Fibroblast of the conjunctiva (primary cell): ENCODE measurements at regions not wholly inside any gene's neighbourhood (a gene's known extent, or its start where the extent isn't known, plus 50 kb on each side); places are given as distances from the start of the nearest gene placed in this dataset.

ENCODE experiments used
- DNase-seq: peaks from one replicate; pipeline ENCODE4 v3.0.0-alpha.2; 2010; ENCODE audit warnings: low read depth

- no peak for DNase-seq
Observed at GRCh38 chr7:52897288-52897687, 138.1 kb upstream of the POM121L12 start.

- no peak for DNase-seq
Observed at GRCh38 chr7:52877240-52877639, 158.2 kb upstream of the POM121L12 start.

DNA sequence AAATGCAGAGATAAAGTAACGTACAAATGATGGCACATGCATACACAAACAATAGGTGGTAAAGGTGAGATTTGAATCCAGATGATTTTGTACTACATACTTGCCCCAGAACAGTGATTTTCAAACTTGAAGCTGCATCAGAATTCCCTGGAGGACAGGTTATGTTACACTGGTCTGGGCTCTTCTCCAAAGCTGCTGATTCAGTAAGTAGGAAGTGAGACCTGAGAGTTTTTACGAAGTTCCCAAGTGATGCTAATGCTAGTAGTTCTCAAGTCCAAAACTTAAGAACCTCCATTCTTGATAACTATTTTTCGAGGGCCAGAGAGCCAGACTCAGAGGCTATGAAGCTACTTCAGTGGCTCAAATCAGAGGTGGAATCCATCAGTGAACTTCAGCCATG is 159.0 kb upstream of the POM121L12 start:
- no peak for DNase-seq

- no peak for DNase-seq
Observed at GRCh38 chr7:52863652-52864051, 171.8 kb upstream of the POM121L12 start.

DNA sequence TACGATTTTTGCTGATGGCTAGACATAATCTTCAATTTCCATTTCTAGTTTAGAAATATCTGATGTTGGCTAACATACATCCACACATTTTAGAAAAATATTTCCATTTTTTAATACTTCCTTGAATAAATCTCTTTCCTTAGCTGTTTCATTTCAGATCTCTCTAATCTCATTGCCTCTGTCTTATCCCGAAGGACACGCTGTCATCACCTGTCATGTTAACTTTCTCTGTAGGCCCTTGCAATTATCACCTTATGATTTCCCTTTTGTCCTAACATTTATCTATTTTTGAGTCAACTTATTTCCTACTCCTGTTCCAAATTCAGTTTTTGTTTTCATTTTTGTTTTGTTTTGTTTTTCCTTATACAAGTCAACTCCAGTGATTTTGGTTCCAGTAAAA is 173.1 kb upstream of the POM121L12 start:
- no peak for DNase-seq

- no peak for DNase-seq
Observed at GRCh38 chr7:52857367-52857766, 178.1 kb upstream of the POM121L12 start.

DNA sequence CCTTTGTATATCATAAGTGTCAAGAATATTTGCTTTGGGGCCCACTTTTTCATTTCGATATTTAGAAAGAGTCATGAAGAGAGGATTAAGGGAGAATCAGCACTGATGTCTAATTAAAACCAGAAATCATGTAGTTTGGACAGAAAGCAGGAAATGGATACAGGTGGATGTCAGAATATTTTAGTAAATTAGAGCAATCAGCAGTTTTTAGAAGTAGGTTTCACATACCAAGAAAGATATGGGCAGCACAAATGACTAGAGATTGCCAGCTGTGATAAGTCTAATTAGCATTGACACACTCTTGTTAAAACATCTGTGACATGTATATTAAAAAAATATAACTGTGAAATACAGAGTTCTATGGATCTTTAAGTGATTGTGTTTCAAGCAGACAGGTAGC is 180.8 kb upstream of the POM121L12 start:
- no peak for DNase-seq

GRCh38 chr7:52851547-52851946 is 183.9 kb upstream of the POM121L12 start:
- no peak for DNase-seq

- no peak for DNase-seq
Observed at GRCh38 chr7:52843436-52843835, 192.0 kb upstream of the POM121L12 start.

DNA sequence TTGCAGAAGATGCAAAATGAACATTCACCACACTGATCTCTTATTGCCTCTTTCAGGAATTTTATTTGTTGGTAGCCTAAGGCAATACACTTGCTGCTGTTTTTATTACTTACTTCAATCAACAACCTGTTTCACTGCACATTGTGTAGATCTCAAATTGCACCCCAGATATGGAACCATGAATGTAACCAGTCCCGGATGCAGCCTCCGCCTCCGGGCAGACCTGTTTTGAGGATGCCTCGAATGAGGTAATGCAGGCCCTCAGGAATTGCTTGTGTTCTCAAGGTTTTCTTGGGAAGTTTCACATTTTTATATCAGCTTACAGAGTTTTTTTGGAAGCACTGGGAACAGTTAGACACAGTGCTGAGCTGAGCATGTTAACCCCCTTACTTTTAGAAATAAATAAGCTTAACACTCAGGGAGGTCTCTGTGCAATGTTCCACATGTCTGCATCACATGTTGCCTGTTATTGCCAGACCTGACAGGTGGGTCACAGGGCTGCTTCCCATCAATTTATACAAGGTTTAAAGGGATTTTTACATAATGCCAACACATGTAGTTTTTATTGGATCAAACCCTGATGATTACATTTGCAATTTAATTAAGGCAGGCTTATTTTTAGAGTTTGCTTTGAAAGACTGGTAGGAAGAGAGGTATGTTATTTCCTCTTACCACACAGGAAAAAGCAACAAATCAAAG is 193.1 kb upstream of the POM121L12 start:
- DNase-seq: no peak

DNA sequence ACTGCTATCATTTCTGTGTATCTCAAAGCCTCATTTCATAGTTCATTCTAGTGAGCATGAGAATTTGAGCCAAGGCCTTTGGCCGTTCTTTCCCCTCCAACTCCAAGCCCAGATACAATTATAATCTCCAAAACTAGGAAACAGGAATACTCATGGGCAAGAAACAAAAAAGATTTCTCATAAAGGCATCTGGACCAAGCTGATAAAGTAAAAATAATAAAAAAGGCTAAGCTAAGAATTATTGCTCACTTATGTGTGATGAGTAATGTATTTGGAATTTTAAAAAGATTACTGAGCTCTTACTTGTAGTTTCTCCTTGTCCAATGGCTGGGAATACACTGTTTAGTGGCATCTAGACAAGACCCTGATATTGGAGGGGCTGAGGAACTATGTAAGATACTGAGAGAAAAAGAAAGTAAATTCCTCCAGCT is 196.4 kb upstream of the POM121L12 start:
- DNase-seq: no peak

DNA sequence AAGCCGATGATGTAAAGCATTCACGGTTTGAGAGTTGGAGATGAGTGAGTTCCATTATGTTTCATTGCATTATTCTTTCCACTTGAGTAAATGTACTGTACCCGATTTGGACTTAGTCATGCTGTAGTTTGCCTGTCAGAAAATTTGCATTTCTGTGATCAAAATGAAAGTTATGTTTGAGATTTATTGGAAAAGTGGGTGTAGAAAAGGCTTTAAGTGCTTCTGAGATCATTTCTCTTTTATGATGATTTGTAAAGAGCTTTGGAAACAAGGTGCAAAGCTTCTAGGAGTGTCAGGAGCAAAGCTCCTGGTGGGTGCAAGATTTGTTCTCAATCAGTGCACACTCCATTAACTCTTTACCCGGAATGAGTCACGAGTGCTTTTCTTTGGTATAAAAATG is 204.1 kb upstream of the POM121L12 start:
- no peak for DNase-seq

GRCh38 chr7:52830801-52831200 is 204.6 kb upstream of the POM121L12 start:
- DNase-seq: no peak

DNA sequence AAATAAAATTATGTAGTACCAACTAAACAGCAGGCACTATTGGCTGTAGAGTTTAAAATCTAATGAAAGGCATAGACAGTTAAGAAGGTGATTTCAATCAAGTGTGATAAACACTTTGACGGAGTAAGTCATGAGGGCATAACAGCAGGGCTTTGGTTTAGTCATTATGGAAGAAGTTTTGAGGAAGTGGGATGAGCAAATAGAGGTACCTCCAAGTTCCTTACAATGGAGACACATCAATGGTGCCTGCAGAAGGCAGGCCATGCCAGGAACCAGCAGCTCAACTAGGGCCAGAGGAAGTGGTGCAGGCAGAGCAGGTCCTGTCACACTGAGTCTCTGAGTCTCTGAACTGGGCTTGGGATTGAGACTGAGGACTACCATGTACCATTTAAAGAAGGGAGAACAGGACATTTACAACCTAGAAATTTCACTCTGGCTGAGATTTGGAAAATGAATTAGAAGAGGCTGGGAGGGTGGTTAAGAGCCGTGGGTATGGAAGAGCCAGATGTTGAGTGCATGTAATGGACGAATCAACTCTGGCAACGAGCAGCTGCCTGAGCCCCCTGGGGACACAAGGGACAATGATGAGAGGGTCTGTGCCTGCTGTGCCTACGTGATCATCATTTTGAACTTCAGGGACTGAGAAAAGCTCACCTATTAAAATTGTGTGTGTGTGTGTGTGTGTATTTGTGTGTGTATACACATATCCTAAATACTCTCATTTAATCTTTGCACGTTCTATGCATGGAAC is 208.7 kb upstream of the POM121L12 start:
- no peak for DNase-seq

GRCh38 chr7:52825611-52826010 is 209.8 kb upstream of the POM121L12 start:
- DNase-seq: no peak

DNA sequence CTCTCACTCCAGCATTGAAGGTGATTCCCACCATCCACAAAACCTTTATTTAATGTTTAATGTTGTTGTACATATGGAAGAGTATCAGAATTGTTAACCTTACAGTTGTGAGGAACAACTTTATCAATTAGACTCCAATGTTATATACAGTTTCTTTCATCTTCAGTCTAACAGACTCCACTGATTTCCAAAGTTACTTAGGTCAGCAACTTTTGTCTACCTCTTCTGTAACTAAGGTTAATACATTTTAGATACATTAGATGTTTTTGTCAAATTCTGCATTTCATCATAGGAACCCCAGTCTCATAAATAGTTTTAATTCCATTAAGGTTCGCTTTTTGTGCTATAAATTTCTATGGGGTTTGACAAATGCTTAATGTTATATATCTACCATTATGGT is 223.9 kb upstream of the POM121L12 start:
- DNase-seq: no peak

DNA sequence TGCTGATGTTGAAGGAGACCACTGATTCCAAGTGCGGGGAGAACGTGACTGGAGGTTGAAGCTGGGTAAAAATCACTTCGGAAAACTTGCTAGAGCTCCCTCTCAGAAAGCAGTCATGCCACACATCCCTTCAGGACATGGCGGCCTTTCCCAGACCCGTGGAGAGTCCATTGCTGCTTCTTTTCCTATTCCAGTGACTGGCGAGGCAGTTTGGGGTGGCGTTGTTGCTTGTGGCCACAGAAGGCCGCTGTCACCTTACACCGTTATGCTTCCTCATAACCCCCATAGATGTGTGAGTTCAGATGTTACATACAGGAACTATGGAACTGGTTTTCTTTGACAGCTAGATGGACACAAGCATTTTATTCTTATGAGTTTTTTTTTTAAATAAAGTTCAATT is 235.6 kb upstream of the POM121L12 start:
- DNase-seq: no peak

GRCh38 chr7:52797801-52798200 is 237.6 kb upstream of the POM121L12 start:
- DNase-seq: no peak

- no peak for DNase-seq
Observed at GRCh38 chr7:52794621-52795020, 240.8 kb upstream of the POM121L12 start.

- DNase-seq: no peak
Observed at GRCh38 chr7:52791176-52791700, 244.2 kb upstream of the POM121L12 start.

GRCh38 chr7:52786174-52786573 is 249.3 kb upstream of the POM121L12 start:
- DNase-seq: no peak

GRCh38 chr7:52782348-52782747 is 253.1 kb upstream of the POM121L12 start:
- no peak for DNase-seq

GRCh38 chr7:52781250-52781649 is 254.2 kb upstream of the POM121L12 start:
- DNase-seq: no peak

GRCh38 chr7:52779004-52779403 is 256.4 kb upstream of the POM121L12 start:
- DNase-seq: no peak
